ENCODE measurements at regions not wholly inside any gene's neighbourhood (a gene's known extent, or its start where the extent isn't known, plus 50 kb on each side); places are given as distances from the start of the nearest gene placed in this dataset.

- TF ChIP-seq CTCF (IDR thresholded peaks at IDR 0.05 in 2 of 3, conservative IDR thresholded peaks at IDR 0.05 in 1 of 3; ENCODE audit: borderline replicate concordance in 1 of 3, insufficient read depth in 1 of 3, low read depth in 2 of 3, low read length in 2 of 3) (no peak), EZH2phosphoT487 (IDR thresholded peaks at IDR 0.05; ENCODE audit: borderline replicate concordance) (no peak), MAX (IDR thresholded peaks at IDR 0.05) (no peak), EZH2 (IDR thresholded peaks at IDR 0.05) (no peak), FOSL1 (IDR thresholded peaks at IDR 0.05; ENCODE audit: low read depth) (no peak), POLR2AphosphoS5 (IDR thresholded peaks at IDR 0.05; ENCODE audit: low read depth, low read length) (no peak), CBX3 (IDR thresholded peaks at IDR 0.05; ENCODE audit: low read depth) (no peak), POLR2A (IDR thresholded peaks at IDR 0.05; ENCODE audit: borderline replicate concordance, extremely low read depth, insufficient read depth, insufficient read length) (no peak), REST (IDR thresholded peaks at IDR 0.05; ENCODE audit: low read depth) (no peak), SIN3A (IDR thresholded peaks at IDR 0.05; ENCODE audit: low read depth) (no peak), YY1 (IDR thresholded peaks at IDR 0.05; ENCODE audit: extremely low read depth, insufficient replicate concordance, low read depth, low read length) (no peak), ELF1 (IDR thresholded peaks at IDR 0.05; ENCODE audit: borderline replicate concordance, low read depth) (no peak)
Measured at GRCh38 chr6:113651920-113652319, 205.2 kb upstream of the MARCKS start.
